ENCODE measurements at regions not wholly inside any gene's neighbourhood (a gene's known extent, or its start where the extent isn't known, plus 50 kb on each side); places are given as distances from the start of the nearest gene placed in this dataset.

DNA sequence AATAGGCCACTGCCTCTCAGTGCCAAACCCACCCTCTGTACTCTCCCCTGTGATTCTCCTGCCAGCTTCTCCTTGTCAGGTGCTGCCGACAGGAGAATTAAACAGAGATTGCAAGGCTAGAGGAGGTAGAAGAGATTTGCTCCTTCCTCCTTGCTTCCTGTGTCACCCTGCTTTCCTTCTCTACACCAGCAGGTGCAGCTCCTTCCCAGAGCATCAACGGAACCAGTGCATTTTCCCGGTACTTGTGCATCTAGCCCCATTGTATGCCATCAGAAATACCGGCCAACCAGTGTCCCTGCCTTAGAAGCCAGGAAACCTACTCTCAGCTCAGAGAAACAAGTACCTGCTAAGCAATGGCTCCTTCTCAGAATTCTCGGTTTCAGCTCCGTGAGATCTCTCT, 253.2 kb downstream of the SUCLA2 start:
- H3K27me3 ChIP-seq = peaks cover 0 to 3% (median 0%) of the 10 kb centered on the region in 7 donors
- H3K4me1 ChIP-seq = no peaks in the 10 kb centered on the region
- WGBS, 2 donors = 67 to 70% methylated on average over 6 of the region's 6 CpGs
- H3K27ac ChIP-seq = no peak overlapping the region
- TF ChIP-seq, protein P1, sequence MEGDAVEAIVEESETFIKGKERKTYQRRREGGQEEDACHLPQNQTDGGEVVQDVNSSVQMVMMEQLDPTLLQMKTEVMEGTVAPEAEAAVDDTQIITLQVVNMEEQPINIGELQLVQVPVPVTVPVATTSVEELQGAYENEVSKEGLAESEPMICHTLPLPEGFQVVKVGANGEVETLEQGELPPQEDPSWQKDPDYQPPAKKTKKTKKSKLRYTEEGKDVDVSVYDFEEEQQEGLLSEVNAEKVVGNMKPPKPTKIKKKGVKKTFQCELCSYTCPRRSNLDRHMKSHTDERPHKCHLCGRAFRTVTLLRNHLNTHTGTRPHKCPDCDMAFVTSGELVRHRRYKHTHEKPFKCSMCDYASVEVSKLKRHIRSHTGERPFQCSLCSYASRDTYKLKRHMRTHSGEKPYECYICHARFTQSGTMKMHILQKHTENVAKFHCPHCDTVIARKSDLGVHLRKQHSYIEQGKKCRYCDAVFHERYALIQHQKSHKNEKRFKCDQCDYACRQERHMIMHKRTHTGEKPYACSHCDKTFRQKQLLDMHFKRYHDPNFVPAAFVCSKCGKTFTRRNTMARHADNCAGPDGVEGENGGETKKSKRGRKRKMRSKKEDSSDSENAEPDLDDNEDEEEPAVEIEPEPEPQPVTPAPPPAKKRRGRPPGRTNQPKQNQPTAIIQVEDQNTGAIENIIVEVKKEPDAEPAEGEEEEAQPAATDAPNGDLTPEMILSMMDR (IDR thresholded peaks at IDR 0.05) = no peak
- no peak overlapping the region for H3K4me3 ChIP-seq
- ATAC-seq (no peak), DNase-seq (no peak)
- H3K9me3 ChIP-seq = no peaks in the 10 kb centered on the region
- intact Hi-C loops (cut with DNase I) = no loop called here
- H3K36me3 ChIP-seq = no peaks in the 10 kb centered on the region

DNA sequence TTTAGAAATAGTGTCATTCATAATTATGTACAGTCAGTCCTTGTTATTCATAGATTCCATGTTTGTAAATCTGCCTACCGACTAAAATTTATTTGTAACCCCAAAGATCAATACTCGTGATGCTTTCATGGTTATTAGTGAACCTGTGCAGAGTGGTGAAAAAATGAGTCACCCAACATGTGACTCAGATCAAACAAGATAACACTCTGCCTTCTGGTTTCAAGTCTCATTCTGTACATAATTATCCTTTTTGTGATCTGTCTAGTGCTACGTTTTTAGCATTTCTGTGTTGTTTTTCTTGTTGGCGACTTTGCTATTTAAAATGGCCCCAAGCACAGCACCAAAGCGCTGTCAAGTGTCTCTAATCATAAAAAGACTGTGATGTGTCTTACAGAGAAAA, 274.7 kb downstream of the SUCLA2 start:
- DNase-seq (no peak), ATAC-seq (no peak)
- 79 to 80% methylated on average over 5 of the region's 5 CpGs for WGBS, 2 donors
- Histone ChIP-seq H3K27ac (no peak overlapping the region), H3K36me3 (no peaks in the 10 kb centered on the region), H3K9me3 (peaks cover 0 to 3% (median 0%) of the 10 kb centered on the region in 11 donors), H3K4me3 (no peak overlapping the region), H3K27me3 (no peaks in the 10 kb centered on the region), H3K4me1 (no peaks in the 10 kb centered on the region)
- TF ChIP-seq, protein P1 (IDR thresholded peaks at IDR 0.05) = no peak
- intact Hi-C loops (cut with DNase I) = no loop called here

DNA sequence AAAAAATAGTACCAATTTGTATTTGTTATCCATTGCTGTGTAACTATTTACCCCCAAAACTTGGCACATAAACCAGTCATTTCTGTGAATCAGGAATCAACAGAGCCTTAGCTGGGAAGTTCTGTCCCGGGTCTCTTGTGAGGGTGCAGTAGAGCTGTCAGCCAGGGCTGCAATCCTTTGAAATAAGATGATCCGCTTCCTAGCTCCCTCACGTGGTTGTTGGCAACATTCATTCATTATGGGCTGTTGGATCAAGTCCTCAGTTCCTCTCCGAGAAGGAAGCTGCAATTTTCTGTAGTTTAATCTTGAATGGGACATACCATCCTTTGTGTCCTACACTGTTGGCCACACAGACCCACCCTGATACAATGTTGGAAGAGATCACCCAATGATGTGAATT, 277.2 kb downstream of the SUCLA2 start:
- ATAC-seq = no peak
- no peak overlapping the region for H3K27ac ChIP-seq
- DNase-seq = no peak
- TF ChIP-seq, protein P1 (IDR thresholded peaks at IDR 0.05) = no peak
- no peaks in the 10 kb centered on the region for H3K4me1 ChIP-seq
- 60% methylated on average over 4 of the region's 4 CpGs for WGBS, 2 donors
- H3K27me3 ChIP-seq = no peaks in the 10 kb centered on the region
- intact Hi-C loops (cut with DNase I) = no loop called here
- H3K9me3 ChIP-seq = peaks cover 0 to 1% (median 0%) of the 10 kb centered on the region in 11 donors
- no peak overlapping the region for H3K4me3 ChIP-seq
- H3K36me3 ChIP-seq = no peaks in the 10 kb centered on the region

- TF ChIP-seq, protein P1 (IDR thresholded peaks at IDR 0.05) = no peak
- H3K36me3 ChIP-seq = no peaks in the 10 kb centered on the region
- DNase-seq (no peak), ATAC-seq (no peak)
- no peaks in the 10 kb centered on the region for H3K9me3 ChIP-seq
- intact Hi-C loops (cut with DNase I) = no loop called here
- no peaks in the 10 kb centered on the region for H3K27me3 ChIP-seq
- no peak overlapping the region for H3K4me3 ChIP-seq
- H3K4me1 ChIP-seq = no peaks in the 10 kb centered on the region
- H3K27ac ChIP-seq = no peak overlapping the region
- WGBS, 2 donors = 79 to 82% methylated on average over 2 of the region's 2 CpGs
These were observed 281.9 kb downstream of the SUCLA2 start for GRCh38 chr13:47719164-47719563.

- Histone ChIP-seq H3K9me3 (no peaks in the 10 kb centered on the region), H3K27me3 (no peaks in the 10 kb centered on the region), H3K36me3 (no peaks in the 10 kb centered on the region), H3K4me1 (no peaks in the 10 kb centered on the region), H3K27ac (no peak overlapping the region), H3K4me3 (no peak overlapping the region)
- intact Hi-C loops (cut with DNase I) = no loop called here
- ATAC-seq (no peak), DNase-seq (no peak)
- TF ChIP-seq, protein P1 (IDR thresholded peaks at IDR 0.05) = no peak
- 77 to 81% methylated on average over 8 of the region's 8 CpGs for WGBS, 2 donors
These were observed 282.5 kb downstream of the SUCLA2 start for GRCh38 chr13:47718556-47718955.
